Motor neuron (in vitro differentiated cells): ENCODE measurements at regions not wholly inside any gene's neighbourhood (a gene's known extent, or its start where the extent isn't known, plus 50 kb on each side); places are given as distances from the start of the nearest gene placed in this dataset.
A peak's percentile ranks its signal among the peaks of the same experiment; 100 is the strongest.
"Not testable (repeated sequence)": the region's sequence is repeated elsewhere in the genome, so short reads cannot be mapped to it uniquely, and the experiment has no call there.

Source experiments
- ATAC-seq, 8 experiments: fragments of 200-7000 bp; cut with Tn5 transposase; replicated peaks in 6 of 8; 2 replicates each; pipeline ENCODE4 v1.8.0; 2021; ENCODE audit warnings: mild to moderate bottlenecking in 8 of 8, moderate library complexity in 8 of 8
- H3K27ac ChIP-seq, 2 donors: fragments of 250-450 bp; sonication (Bioruptor Pico); 2 replicates each; pipeline ENCODE4 v1.9.0; 2021; ENCODE audit warnings: antibody characterized with exemption in 2 of 2, mild to moderate bottlenecking in 2 of 2, moderate library complexity in 1 of 2
- H3K4me1 ChIP-seq, 2 donors: fragments of 250-450 bp; sonication (Bioruptor Pico); replicated peaks in 1 of 2; 2 replicates each; pipeline ENCODE4 v1.6.1; 2021; ENCODE audit warnings: antibody characterized with exemption in 2 of 2, mild to moderate bottlenecking in 2 of 2, moderate library complexity in 1 of 2
- H3K4me3 ChIP-seq, 5 donors: fragments of 250-450 bp; sonication (Bioruptor Pico); 2 replicates each; pipeline ENCODE4 v1.9.0; 2021; ENCODE audit warnings: antibody characterized with exemption in 5 of 5, mild to moderate bottlenecking in 5 of 5, moderate library complexity in 4 of 5
- WGBS, 10 experiments: fragments of 450-650 bp; shearing (Covaris generic); methylation state at CpG; one replicate each; pipeline ENCODE4 v1.0.0; 2022; 5-methylcytosine and 5-hydroxymethylcytosine counted together
- in situ Hi-C, 9 experiments: fragments of 400-800 bp; cut with MboI; loops; one replicate each; pipeline ENCODE4 v1.15.0; 2021; ENCODE audit warnings: low sequenced_read_pairs in 9 of 9, low pct_unique_long_range_greater_than_20kb in 2 of 9; ENCODE audit not compliant: unreplicated experiment in 9 of 9

DNA sequence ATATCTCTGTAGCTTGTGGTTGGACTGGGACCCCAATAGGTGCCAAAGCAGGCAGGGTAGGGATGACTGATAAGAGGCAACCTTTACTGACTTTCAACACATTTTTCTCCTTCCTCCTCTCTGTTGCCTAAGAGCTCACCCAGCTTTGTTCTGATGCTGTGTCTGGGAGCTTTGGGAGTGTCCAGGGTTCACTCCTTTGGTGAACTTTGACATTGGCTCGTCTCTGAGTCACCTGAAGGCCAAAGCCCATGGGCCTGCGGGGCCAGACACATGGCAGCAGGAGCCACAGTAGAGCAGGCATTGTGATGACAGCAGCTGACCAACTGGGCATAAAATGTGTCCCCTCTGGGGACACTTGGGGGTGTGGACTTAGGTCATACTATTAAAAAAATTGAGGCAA, 99.5 kb upstream of the ZNF644 start:
- ATAC-seq: no peak
- 0 to 90% (median 81%) methylated on average over 1 to 2 of the region's 2 CpGs; no CpG with 5 or more reads in 6 of the 10 experiments for WGBS, 10 experiments
- Histone ChIP-seq H3K4me3 (no peak overlapping the region), H3K4me1 (no peaks in the 10 kb centered on the region), H3K27ac (no peak overlapping the region)
- in situ Hi-C loops: no loop called here

DNA sequence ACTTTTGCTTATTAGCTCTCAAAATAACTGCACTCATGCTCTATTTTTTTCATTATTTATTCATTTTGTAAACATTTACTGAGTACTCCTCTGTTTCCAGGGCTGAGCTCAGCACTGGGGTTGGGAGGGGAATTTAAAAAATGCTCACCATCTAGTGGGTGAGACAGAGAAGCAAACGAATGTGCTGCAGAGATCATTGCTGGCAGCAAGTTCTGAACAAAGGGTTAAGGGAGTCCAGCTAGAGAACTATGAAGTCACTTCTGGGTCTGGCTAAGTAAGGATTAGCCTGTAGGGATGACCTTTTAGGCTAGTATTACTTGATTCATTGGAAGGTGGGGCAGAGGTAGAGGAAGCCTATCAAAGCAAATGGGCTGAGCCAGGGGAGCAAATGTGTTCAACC, 99.1 kb upstream of the ZNF644 start:
- no peaks in the 10 kb centered on the region for H3K4me1 ChIP-seq
- in situ Hi-C loops: no loop called here
- peak in 3 of 8 experiments; percentile 44 to 68 (median 45) for ATAC-seq
- no peak overlapping the region for H3K4me3 ChIP-seq
- 0 to 67% (median 22%) methylated on average over 1 of the region's 1 CpG; no CpG with 5 or more reads in 3 of the 10 experiments for WGBS, 10 experiments
- no peak overlapping the region for H3K27ac ChIP-seq

DNA sequence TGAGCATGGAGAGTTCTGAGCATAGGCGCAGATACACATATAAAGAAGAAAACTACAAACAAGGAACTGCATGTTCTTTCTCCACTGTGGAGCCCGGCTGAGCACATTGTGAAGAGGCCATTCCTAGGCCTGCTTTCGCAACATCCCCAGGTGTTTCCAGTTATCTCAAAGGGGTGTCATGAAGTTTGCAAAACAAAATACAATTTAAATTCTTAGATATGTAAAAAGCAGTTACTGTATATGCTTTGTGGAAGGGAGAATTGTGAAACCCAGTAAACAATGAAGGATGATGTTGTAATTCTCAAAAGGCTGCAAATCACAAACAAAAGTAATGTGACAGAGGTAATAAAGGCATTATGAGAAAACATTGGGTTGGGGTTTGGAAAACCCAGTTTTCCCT, 98.6 kb upstream of the ZNF644 start:
- 10 to 100% (median 61%) methylated on average over 1 to 3 of the region's 3 CpGs; no CpG with 5 or more reads in 3 of the 10 experiments for WGBS, 10 experiments
- H3K4me1 ChIP-seq: no peaks in the 10 kb centered on the region
- H3K4me3 ChIP-seq: no peak overlapping the region
- ATAC-seq: peak in 2 of 8 experiments; percentile 67 to 72
- in situ Hi-C loops: no loop called here
- H3K27ac ChIP-seq: no peak overlapping the region

DNA sequence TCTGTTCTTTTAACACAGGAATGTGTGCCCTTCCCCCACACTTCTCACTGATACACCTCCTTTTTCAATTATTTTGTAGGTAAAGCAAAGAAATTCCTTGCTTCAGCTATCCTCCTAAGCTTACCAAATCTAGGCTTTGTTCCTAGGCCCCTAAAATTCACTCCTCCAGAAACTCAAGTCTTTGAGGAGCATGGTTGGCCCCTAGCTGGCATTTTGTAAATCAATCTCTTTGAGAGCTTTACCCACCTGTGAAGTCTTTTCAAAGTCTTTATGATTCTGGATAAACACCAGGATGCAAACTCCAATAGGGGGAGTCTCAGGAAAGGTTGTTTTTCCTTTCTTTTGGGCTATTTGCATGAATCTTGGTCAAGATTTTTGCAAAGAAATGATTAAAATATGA, 82.9 kb upstream of the ZNF644 start:
- in situ Hi-C loops: no loop called here
- ATAC-seq: no peak
- H3K27ac ChIP-seq: no peak overlapping the region
- no peak overlapping the region for H3K4me3 ChIP-seq
- no peaks in the 10 kb centered on the region for H3K4me1 ChIP-seq

DNA sequence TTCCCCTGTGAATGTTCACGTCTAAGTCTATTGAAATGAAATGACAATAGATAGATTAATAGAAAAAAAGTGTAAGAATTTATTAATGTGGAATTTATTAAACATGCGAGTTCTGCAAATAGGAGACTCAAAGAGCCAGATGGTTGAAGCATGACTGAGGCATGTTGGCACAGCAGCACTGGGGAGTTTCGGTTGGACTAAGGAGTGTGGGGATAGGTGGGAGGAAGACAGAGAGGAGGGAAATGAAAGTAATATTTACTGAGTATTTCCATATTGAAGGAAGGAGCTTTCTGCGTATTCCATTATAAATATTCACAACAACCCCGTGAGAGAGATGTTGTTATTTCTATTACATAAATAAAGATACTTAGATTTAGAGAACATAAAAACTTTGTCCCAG, 79.5 kb upstream of the ZNF644 start:
- H3K27ac ChIP-seq: no peak overlapping the region
- WGBS, 10 experiments: 4 to 96% (median 81%) methylated on average over 2 to 5 of the region's 5 CpGs
- ATAC-seq: peak in 3 of 8 experiments; percentile 68 to 80 (median 76)
- H3K4me3 ChIP-seq: no peak overlapping the region
- in situ Hi-C loops: no loop called here
- no peaks in the 10 kb centered on the region for H3K4me1 ChIP-seq

DNA sequence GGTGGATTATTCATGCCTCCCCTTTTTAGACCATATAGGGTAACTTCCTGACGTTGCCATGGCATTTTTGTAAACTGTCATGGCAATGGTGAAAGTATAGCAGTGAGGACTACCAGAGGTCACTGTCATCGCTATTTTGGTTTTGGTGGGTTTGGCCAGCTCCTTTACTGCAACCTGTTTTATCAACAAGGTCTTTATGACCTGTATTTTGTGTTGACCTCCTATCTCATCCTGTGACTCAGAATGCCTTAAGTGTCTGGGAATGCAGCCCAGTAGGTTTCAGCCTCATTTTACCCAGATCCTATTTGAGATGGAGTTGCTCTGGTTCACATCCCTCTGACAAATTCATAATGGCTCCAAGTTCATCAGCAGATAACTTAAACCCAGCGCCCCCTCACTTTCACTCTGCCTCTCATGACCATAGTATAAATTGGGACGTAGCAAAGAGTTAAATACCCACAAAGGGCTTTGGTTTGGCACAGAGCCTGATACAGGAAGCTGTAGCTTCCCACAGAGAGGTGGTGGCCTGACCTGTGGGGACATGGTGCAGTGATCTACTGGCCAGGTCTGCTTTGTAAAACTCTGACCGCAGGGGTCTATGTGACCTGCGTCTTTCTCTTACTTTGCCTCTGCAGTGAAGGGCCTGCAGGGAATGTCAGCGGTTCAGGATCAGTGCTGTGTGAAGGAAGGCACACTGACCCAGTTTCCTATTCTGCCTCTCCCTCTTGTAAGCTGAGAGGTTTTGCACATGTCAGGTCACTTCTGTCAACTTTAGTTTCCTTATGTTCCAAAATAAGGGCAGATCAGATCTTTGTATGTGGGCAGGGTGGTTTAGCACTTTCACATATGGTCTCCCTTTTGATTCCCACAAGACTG, 78.1 kb upstream of the ZNF644 start:
- Histone ChIP-seq H3K4me1 (no peaks in the 10 kb centered on the region), H3K4me3 (no peak overlapping the region), H3K27ac (no peak overlapping the region)
- in situ Hi-C loops: no loop called here
- ATAC-seq: no peak
- 40 to 93% (median 83%) methylated on average over 1 to 7 of the region's 7 CpGs; no CpG with 5 or more reads in 1 of the 10 experiments for WGBS, 10 experiments

DNA sequence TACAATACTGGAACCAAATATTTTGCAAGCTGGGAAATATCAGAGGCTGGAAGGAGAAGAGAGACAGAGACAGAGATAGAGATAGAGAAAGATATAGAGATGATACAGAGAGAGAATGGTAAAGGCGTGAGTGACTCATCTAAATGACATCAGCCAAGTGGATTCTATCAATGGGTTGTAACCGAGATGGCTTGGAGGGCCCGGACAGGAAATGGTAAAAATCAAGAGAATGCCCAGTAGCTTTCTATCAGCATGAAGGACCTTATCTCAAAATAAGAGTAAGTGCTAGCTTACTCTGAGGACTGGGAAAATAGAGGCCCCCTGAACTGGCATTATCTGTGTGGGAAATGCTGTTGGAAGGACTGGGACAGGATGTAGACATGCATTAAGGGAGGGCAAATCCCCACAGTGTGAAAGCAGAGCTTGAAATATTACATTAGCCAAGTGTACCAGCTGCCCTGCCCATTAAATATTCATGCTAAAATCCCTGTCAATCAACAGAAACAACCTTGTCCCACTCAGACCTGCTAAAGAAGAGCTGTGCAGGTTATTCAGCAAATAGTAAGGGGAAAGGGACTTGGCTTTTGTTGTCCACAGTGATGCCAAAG, 76.6 kb upstream of the ZNF644 start:
- in situ Hi-C loops: no loop called here
- 22 to 92% (median 76%) methylated on average over 2 to 3 of the region's 3 CpGs; no CpG with 5 or more reads in 1 of the 10 experiments for WGBS, 10 experiments
- Histone ChIP-seq H3K4me3 (no peak overlapping the region), H3K27ac (no peak overlapping the region), H3K4me1 (no peaks in the 10 kb centered on the region)
- peak in 4 of 8 experiments; percentile 58 to 70 (median 66) for ATAC-seq

DNA sequence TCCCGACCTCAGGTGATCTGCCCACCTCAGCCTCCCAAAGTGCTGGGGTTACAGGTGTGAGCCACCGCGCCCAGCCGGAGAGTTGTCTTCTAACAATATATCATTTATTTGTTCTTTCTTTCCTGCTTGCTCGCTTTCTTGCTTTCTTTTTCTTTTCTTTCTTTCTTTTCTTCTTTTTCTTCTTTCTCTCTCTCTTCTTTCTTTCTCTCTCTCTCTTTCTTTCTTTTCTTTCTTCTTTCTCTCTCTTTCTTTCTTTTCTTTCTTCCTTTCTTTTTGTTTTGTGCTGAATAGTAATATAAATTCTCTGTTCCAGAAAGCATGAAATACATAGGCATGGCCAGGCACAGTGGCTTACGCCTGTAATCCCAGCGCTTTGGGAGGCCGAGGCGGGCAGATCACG, 73.5 kb upstream of the ZNF644 start:
- H3K4me3 ChIP-seq, ATAC-seq, H3K4me1 ChIP-seq, in situ Hi-C loops, H3K27ac ChIP-seq: not testable (repeated sequence)
- 81 to 100% (median 97%) methylated on average over 3 to 10 of the region's 10 CpGs for WGBS, 10 experiments

DNA sequence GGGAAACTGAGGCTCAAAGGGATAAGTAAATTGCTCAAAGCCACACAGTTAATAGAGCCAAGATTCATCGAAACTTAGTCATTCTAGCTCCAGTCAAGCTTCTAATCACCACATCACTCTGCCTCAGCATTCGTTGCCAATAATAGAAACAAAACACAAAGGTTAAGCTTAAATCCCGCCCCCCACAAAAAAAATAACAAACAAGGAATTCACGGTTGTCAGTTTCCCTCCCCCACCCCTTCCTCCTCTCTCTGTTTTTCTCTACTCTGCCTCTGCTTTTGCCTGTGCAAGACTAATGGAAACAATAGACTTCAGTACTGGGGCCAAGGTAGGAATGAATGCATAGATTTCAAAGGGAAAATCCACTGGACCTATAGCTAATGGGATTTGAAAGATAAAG, 70.7 kb upstream of the ZNF644 start:
- 0 to 41% (median 28%) methylated on average over 2 to 4 of the region's 4 CpGs; no CpG with 5 or more reads in 1 of the 10 experiments for WGBS, 10 experiments
- peak in 3 of 8 experiments; percentile 54 to 69 (median 69) for ATAC-seq
- in situ Hi-C loops: no loop called here
- Histone ChIP-seq H3K4me1 (peaks cover 0 to 4% of the 10 kb centered on the region in 2 donors), H3K4me3 (no peak overlapping the region), H3K27ac (no peak overlapping the region)

DNA sequence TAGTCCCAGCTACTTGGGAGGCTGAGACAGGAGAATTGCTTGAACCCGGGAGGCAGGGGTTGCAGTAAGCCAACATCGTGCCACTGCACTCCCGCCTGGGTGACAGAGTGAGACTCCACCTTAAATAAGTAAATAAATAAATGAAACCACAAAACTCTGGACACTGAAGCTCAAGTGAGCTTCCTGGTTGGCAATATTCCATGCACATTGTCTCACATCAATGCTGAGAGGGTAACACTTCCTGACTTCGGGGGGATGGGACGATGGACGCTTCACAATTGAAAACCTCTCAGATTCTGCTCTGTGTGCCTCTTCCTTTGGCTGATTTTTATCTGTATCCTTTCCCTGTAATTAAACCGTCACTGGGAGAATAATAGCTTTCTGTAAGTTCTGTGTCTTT, 70.0 kb upstream of the ZNF644 start:
- in situ Hi-C loops: no loop called here
- WGBS, 10 experiments: 50 to 95% (median 83%) methylated on average over 1 to 7 of the region's 7 CpGs; no CpG with 5 or more reads in 3 of the 10 experiments
- H3K27ac ChIP-seq: no peak overlapping the region
- H3K4me3 ChIP-seq: no peak overlapping the region
- peak in 2 of 8 experiments; percentile 31 to 58 for ATAC-seq
- H3K4me1 ChIP-seq: peaks cover 0 to 4% of the 10 kb centered on the region in 2 donors

DNA sequence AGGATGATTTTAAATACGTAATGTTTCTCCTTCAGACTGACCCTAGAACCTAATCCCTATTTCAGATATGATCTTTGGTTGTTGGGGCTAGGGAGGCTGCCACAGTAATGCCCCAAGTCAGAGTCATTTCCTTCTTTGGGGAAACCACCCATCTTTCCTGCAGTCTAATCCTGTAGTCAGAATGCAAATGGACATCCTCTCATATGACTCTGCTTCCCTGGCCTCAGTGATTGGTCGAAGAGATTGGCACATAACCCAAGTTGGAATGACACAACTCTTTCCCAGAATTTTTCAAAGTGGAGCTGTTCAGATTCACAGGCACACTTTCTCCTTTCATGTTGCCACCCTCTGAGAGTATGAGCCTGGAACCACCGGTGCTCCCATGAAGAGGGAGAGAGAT, 58.8 kb upstream of the ZNF644 start:
- in situ Hi-C loops: no loop called here

DNA sequence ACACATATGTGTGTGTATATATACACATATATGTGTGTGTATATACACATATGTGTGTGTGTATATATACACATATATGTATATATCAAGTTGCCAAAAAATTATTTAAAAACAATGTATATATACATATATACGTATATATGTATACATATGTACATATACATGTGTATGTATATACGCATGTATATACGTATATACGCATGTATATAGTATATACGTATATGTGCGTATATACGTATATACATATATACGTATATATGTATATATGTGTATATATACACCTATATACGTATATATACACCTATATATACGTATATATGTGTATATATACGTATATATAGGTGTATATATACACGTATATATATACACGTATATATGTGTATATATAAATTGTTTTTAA, 57.0 kb upstream of the ZNF644 start:
- in situ Hi-C loops: no loop called here

More for the DNA sequence above, 58.8 kb upstream of the ZNF644 start:
- no peak overlapping the region for H3K4me3 ChIP-seq
- no peaks in the 10 kb centered on the region for H3K4me1 ChIP-seq
- peak in 3 of 8 experiments; percentile 33 to 98 (median 98) for ATAC-seq
- no peak overlapping the region for H3K27ac ChIP-seq
- 12 to 100% (median 68%) methylated on average over 1 to 3 of the region's 3 CpGs; no CpG with 5 or more reads in 2 of the 10 experiments for WGBS, 10 experiments

DNA sequence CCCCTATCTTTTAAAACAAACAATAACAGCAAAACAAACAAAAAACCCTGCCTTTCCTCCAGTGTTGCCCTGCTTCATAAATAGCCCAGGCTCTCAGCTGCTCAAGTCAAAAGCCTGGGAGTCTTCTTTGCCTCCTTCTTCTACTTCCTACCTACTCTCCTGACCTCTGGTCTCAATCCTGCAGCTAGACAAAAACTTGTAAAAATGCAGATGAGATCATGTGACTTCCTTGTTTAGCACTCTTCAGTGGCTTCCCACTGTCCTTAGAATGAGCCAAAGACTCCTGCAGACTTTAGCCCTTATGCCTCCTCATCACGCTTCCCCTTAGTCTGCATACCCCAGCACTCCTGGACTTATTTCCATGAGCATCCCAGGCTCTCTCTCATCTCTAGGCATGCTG, 55.0 kb upstream of the ZNF644 start:
- H3K27ac ChIP-seq: no peak overlapping the region
- 71 to 100% (median 100%) methylated on average over 1 of the region's 1 CpG; no CpG with 5 or more reads in 3 of the 10 experiments for WGBS, 10 experiments
- no peaks in the 10 kb centered on the region for H3K4me1 ChIP-seq
- no peak for ATAC-seq
- in situ Hi-C loops: no loop called here
- H3K4me3 ChIP-seq: no peak overlapping the region

More for the DNA sequence above, 57.0 kb upstream of the ZNF644 start:
- Histone ChIP-seq H3K4me3 (no peak overlapping the region), H3K4me1 (no peaks in the 10 kb centered on the region), H3K27ac (no peak overlapping the region)
- WGBS, 10 experiments: 78 to 100% (median 94%) methylated on average over 1 to 11 of the region's 13 CpGs; no CpG with 5 or more reads in 5 of the 10 experiments
- ATAC-seq: no peak
